Stimulated activated CD8-positive, alpha-beta memory T cell treated with anti-CD3 and anti-CD28 coated beads, Interleukin-12 subunit alpha, Interleukin-12 subunit beta, amount 100 ng/mL, for 1 hour (primary cell): ENCODE measurements at regions not wholly inside any gene's neighbourhood (a gene's known extent, or its start where the extent isn't known, plus 50 kb on each side); places are given as distances from the start of the nearest gene placed in this dataset.

Experiments
- DNase-seq: peaks from one replicate; pipeline ENCODE4 v3.0.0-alpha.2; 2020; ENCODE audit warnings: low read depth

- DNase-seq: no peak
These were observed 707.5 kb downstream of the SLITRK6 start for GRCh38 chr13:85091631-85092234.

- no peak for DNase-seq
These were observed 710.0 kb downstream of the SLITRK6 start for GRCh38 chr13:85089186-85089585.

GRCh38 chr13:85080691-85081090 is 718.5 kb downstream of the SLITRK6 start:
- no peak for DNase-seq

GRCh38 chr13:85076343-85076742 is 722.9 kb downstream of the SLITRK6 start:
- no peak for DNase-seq

GRCh38 chr13:85074543-85075313 is 724.5 kb downstream of the SLITRK6 start:
- no peak for DNase-seq

GRCh38 chr13:85068231-85068630 is 731.0 kb downstream of the SLITRK6 start:
- no peak for DNase-seq

- DNase-seq: no peak
These were observed 759.0 kb downstream of the SLITRK6 start for GRCh38 chr13:85040215-85040614.

GRCh38 chr13:85031771-85032170 is 767.4 kb downstream of the SLITRK6 start:
- no peak for DNase-seq

GRCh38 chr13:85028035-85028434 is 771.2 kb downstream of the SLITRK6 start:
- no peak for DNase-seq

- DNase-seq: no peak
These were observed 780.1 kb downstream of the SLITRK6 start for GRCh38 chr13:85019121-85019520.

- DNase-seq: no peak
These were observed 786.2 kb downstream of the SLITRK6 start for GRCh38 chr13:85013006-85013405.

GRCh38 chr13:85009447-85009846 is 789.8 kb downstream of the SLITRK6 start:
- no peak for DNase-seq

- DNase-seq: no peak
These were observed 800.0 kb downstream of the SLITRK6 start for GRCh38 chr13:84999252-84999651.

GRCh38 chr13:84998681-84999080 is 800.5 kb downstream of the SLITRK6 start:
- DNase-seq: no peak

GRCh38 chr13:84997858-84998257 is 801.4 kb downstream of the SLITRK6 start:
- DNase-seq: no peak

- DNase-seq: no peak
These were observed 804.6 kb downstream of the SLITRK6 start for GRCh38 chr13:84994582-84994981.

GRCh38 chr13:84985860-84986259 is 813.4 kb downstream of the SLITRK6 start:
- no peak for DNase-seq

- no peak for DNase-seq
These were observed 815.9 kb downstream of the SLITRK6 start for GRCh38 chr13:84983321-84983720.

GRCh38 chr13:84980571-84980970 is 818.6 kb downstream of the SLITRK6 start:
- DNase-seq: no peak

- no peak for DNase-seq
These were observed 820.4 kb downstream of the SLITRK6 start for GRCh38 chr13:84978851-84979250.

GRCh38 chr13:84973661-84974060 is 825.6 kb downstream of the SLITRK6 start:
- no peak for DNase-seq

- no peak for DNase-seq
These were observed 826.3 kb downstream of the SLITRK6 start for GRCh38 chr13:84972907-84973306.

- DNase-seq: no peak
These were observed 836.4 kb downstream of the SLITRK6 start for GRCh38 chr13:84962849-84963248.
